DND-41 (cell line): ENCODE measurements at regions not wholly inside any gene's neighbourhood (a gene's known extent, or its start where the extent isn't known, plus 50 kb on each side); places are given as distances from the start of the nearest gene placed in this dataset.

Experiments
- ATAC-seq: fragments of 200-7000 bp; cut with Tn5 transposase; 3 replicates; pipeline ENCODE4 v1.9.1; 2021; ENCODE audit warnings: low read depth; ENCODE audit not compliant: insufficient read depth
- DNase-seq: peaks from one replicate; pipeline ENCODE4 v3.0.0-alpha.2; 2020
- H2AFZ ChIP-seq: 2 replicates; pipeline ENCODE4 v1.6.0; 2012; ENCODE audit warnings: low read depth, low read length
- H3K27ac ChIP-seq: 2 replicates; pipeline ENCODE4 v1.5.1; 2012; ENCODE audit warnings: low read length, inconsistent platforms
- H3K27me3 ChIP-seq: fragments of 200-600 bp; sonication (generic); 2 replicates; pipeline ENCODE4 v1.6.0; 2012; ENCODE audit warnings: low read length, mild to moderate bottlenecking, inconsistent platforms; ENCODE audit not compliant: insufficient read depth, poor library complexity
- H3K36me3 ChIP-seq: 2 replicates; pipeline ENCODE4 v1.5.1; 2012; ENCODE audit warnings: low read length, inconsistent platforms; ENCODE audit not compliant: insufficient read depth
- H3K4me1 ChIP-seq: 2 replicates; pipeline ENCODE4 v1.5.1; 2012; ENCODE audit warnings: mild to moderate bottlenecking, low read length; ENCODE audit not compliant: insufficient read depth
- H3K4me2 ChIP-seq: 2 replicates; pipeline ENCODE4 v1.6.0; 2012; ENCODE audit warnings: mild to moderate bottlenecking, moderate library complexity, low read length, inconsistent platforms; ENCODE audit not compliant: insufficient read depth
- H3K4me3 ChIP-seq, 2 experiments: fragments of 200-600 bp in 1 of 2; shearing (Covaris generic) in 1 of 2; 2 replicates each; pipeline ENCODE4 v1.5.1; 2012 to 2016; ENCODE audit warnings: inconsistent platforms in 2 of 2, low read length in 2 of 2, mild to moderate bottlenecking in 2 of 2, low read depth in 1 of 2, moderate library complexity in 1 of 2
- H3K79me2 ChIP-seq: 2 replicates; pipeline ENCODE4 v1.6.0; 2012; ENCODE audit warnings: low read length, inconsistent platforms; ENCODE audit not compliant: insufficient read depth
- H3K9ac ChIP-seq: 2 replicates; pipeline ENCODE4 v1.6.0; 2012; ENCODE audit warnings: low read depth, mild to moderate bottlenecking, inconsistent platforms, low read length, moderate library complexity
- H3K9me3 ChIP-seq: 2 replicates; pipeline ENCODE4 v1.5.1; 2012; ENCODE audit warnings: low read length, moderate library complexity, mild to moderate bottlenecking, inconsistent platforms; ENCODE audit not compliant: insufficient read depth, severe bottlenecking
- H4K20me1 ChIP-seq: 2 replicates; pipeline ENCODE4 v1.6.0; 2012; ENCODE audit warnings: low read length; ENCODE audit not compliant: insufficient read depth
- EZH2 ChIP-seq: IDR thresholded peaks from 3 replicates; pipeline ENCODE4 v1.6.1; 2012; ENCODE audit warnings: borderline replicate concordance, low read depth, mild to moderate bottlenecking, moderate library complexity, low read length, inconsistent platforms; ENCODE audit not compliant: severe bottlenecking
- TF ChIP-seq, protein P1 (sequence below): IDR thresholded peaks from 2 replicates; pipeline ENCODE4 v1.5.1; 2012; ENCODE audit warnings: borderline replicate concordance, low read length, moderate library complexity, mild to moderate bottlenecking; ENCODE audit not compliant: poor library complexity, severe bottlenecking; ENCODE audit errors: extremely low read depth

DNA sequence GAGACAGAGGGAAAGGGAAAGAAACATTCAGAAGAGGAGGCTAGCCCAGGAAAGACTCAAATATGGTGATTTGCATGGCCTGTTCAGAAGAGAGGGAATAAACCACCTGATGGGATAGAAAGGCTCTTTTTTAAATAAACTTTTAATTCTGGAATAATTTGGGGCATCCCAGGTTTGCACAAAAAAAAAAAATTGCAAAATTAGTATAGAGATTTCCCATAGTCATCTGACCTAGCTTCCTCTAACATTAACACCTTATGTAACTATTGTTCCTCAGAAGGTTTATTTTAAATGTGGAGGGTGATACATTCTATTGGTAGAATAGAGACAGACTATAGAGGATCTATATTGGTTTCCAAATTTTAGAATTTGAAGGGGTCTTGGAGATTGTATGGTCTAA is 330.4 kb upstream of the SLC14A2 start:
- H2AFZ ChIP-seq: no peak overlapping the region
- H3K27me3 ChIP-seq: peaks cover 8% of the 10 kb centered on the region
- no peaks in the 10 kb centered on the region for H3K79me2 ChIP-seq
- H3K4me1 ChIP-seq: no peaks in the 10 kb centered on the region
- H3K4me2 ChIP-seq: no peak overlapping the region
- no peak overlapping the region for H3K4me3 ChIP-seq
- no peak overlapping the region for H3K9ac ChIP-seq
- H3K27ac ChIP-seq: no peak overlapping the region
- H3K9me3 ChIP-seq: no peaks in the 10 kb centered on the region
- DNase-seq: no peak
- ATAC-seq: no peak
- H4K20me1 ChIP-seq: no peaks in the 10 kb centered on the region
- no peaks in the 10 kb centered on the region for H3K36me3 ChIP-seq
- TF ChIP-seq, protein P1, sequence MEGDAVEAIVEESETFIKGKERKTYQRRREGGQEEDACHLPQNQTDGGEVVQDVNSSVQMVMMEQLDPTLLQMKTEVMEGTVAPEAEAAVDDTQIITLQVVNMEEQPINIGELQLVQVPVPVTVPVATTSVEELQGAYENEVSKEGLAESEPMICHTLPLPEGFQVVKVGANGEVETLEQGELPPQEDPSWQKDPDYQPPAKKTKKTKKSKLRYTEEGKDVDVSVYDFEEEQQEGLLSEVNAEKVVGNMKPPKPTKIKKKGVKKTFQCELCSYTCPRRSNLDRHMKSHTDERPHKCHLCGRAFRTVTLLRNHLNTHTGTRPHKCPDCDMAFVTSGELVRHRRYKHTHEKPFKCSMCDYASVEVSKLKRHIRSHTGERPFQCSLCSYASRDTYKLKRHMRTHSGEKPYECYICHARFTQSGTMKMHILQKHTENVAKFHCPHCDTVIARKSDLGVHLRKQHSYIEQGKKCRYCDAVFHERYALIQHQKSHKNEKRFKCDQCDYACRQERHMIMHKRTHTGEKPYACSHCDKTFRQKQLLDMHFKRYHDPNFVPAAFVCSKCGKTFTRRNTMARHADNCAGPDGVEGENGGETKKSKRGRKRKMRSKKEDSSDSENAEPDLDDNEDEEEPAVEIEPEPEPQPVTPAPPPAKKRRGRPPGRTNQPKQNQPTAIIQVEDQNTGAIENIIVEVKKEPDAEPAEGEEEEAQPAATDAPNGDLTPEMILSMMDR: no peak
- no peak for TF ChIP-seq EZH2

DNA sequence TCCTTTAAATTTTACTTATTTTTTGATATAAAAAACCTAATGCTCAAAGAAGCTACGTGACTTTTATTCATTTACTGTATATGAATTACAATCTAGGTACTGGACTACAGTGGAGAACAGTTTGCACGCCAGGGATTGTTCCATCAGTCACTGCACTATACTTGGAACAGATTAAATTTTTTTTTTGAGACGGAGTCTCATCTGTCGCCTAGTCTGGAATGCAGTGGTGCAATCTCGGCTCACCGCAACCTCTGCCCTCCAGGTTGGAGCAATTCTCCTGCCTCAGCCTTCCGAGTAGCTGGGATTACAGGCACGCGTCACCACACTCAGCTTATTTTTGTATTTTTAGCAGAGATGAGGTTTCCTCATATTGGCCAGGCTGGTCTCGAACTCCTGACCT is 330.0 kb upstream of the SLC14A2 start:
- H3K9ac ChIP-seq: no peak overlapping the region
- no peaks in the 10 kb centered on the region for H4K20me1 ChIP-seq
- no peak for ATAC-seq
- no peaks in the 10 kb centered on the region for H3K9me3 ChIP-seq
- no peak overlapping the region for H3K27ac ChIP-seq
- H3K4me2 ChIP-seq: no peak overlapping the region
- H3K79me2 ChIP-seq: no peaks in the 10 kb centered on the region
- peaks cover 7% of the 10 kb centered on the region for H3K27me3 ChIP-seq
- H2AFZ ChIP-seq: no peak overlapping the region
- no peak overlapping the region for H3K4me3 ChIP-seq
- H3K4me1 ChIP-seq: no peaks in the 10 kb centered on the region
- TF ChIP-seq EZH2: no peak
- TF ChIP-seq, protein P1: no peak
- DNase-seq: no peak
- H3K36me3 ChIP-seq: no peaks in the 10 kb centered on the region

DNA sequence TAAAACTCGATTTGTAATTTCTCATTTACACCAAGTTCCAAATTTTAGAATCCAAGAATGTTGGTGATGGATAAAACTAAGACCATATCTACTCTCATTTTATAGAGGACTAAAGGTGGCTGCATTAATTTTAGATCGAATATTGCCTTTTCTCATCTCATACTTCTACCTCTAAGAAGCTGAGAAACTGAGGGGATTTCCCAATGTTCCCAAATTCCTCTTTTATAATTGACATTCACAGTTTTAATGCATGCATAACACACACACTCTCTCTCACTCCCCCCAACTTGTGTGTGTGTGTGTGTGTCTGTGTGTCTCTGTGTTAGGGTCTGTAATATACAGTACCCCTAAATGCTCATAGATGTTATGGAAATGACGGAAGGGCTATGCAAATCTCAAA is 328.8 kb upstream of the SLC14A2 start:
- Histone ChIP-seq H2AFZ (no peak overlapping the region), H3K27me3 (peaks cover 5% of the 10 kb centered on the region), H4K20me1 (no peaks in the 10 kb centered on the region), H3K36me3 (no peaks in the 10 kb centered on the region), H3K4me3 (no peak overlapping the region), H3K4me1 (no peaks in the 10 kb centered on the region), H3K79me2 (no peaks in the 10 kb centered on the region), H3K27ac (no peak overlapping the region), H3K9ac (no peak overlapping the region), H3K4me2 (no peak overlapping the region), H3K9me3 (no peaks in the 10 kb centered on the region)
- DNase-seq (no peak), ATAC-seq (no peak)
- TF ChIP-seq, protein P1: no peak
- no peak for TF ChIP-seq EZH2

DNA sequence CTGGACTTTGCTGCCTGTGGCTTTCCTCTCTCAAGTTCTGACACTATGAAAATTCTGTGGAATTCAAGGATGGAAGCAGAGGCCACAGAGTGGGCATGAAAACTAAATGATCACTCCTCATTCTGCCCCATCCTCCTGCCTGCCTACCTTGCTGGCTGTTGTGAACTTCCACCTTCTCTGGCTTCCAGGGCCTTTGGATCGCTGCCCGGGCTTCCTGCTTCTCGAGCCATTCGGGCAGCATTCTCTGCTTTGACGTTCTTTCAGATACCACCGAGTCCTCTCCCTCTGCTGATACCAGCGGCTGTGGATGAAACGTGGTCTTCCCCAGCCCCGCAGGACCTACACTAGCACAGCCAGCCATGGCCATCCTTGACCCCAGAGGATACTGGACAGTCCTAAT is 327.7 kb upstream of the SLC14A2 start:
- TF ChIP-seq, protein P1: no peak
- TF ChIP-seq EZH2: no peak
- Histone ChIP-seq H3K27ac (no peak overlapping the region), H4K20me1 (no peaks in the 10 kb centered on the region), H3K4me2 (no peak overlapping the region), H3K4me3 (no peak overlapping the region), H3K79me2 (no peaks in the 10 kb centered on the region), H3K36me3 (no peaks in the 10 kb centered on the region), H2AFZ (no peak overlapping the region), H3K9me3 (no peaks in the 10 kb centered on the region), H3K4me1 (no peaks in the 10 kb centered on the region), H3K27me3 (peaks cover 5% of the 10 kb centered on the region), H3K9ac (no peak overlapping the region)
- DNase-seq (no peak), ATAC-seq (no peak)
